ENCODE measurements at regions not wholly inside any gene's neighbourhood (a gene's known extent, or its start where the extent isn't known, plus 50 kb on each side); places are given as distances from the start of the nearest gene placed in this dataset.

DNA sequence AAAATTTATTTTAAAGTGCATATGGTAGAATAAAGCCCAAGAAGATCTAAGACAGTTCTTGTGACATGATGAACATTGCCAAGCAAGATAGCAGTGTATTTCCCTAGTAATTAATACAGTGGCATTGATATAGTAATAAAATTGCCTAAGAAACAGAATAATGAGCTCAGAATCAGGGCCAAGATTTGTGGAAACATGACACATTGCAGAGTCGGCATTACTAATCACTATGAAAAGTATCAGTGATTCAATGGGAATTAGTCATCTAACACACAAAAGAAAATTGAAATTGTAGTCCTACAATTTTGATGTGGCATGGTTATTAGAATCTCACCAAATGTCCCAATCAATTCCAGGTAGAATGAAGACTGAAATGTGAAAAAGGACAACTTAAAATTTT lies 243.0 kb upstream of the CYRIA start:
- TF ChIP-seq, protein P1, sequence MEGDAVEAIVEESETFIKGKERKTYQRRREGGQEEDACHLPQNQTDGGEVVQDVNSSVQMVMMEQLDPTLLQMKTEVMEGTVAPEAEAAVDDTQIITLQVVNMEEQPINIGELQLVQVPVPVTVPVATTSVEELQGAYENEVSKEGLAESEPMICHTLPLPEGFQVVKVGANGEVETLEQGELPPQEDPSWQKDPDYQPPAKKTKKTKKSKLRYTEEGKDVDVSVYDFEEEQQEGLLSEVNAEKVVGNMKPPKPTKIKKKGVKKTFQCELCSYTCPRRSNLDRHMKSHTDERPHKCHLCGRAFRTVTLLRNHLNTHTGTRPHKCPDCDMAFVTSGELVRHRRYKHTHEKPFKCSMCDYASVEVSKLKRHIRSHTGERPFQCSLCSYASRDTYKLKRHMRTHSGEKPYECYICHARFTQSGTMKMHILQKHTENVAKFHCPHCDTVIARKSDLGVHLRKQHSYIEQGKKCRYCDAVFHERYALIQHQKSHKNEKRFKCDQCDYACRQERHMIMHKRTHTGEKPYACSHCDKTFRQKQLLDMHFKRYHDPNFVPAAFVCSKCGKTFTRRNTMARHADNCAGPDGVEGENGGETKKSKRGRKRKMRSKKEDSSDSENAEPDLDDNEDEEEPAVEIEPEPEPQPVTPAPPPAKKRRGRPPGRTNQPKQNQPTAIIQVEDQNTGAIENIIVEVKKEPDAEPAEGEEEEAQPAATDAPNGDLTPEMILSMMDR (IDR thresholded peaks at IDR 0.05) = no peak
- no peak for TF ChIP-seq POLR2A (IDR thresholded peaks at IDR 0.05)
- TF ChIP-seq EP300 (IDR thresholded peaks at IDR 0.05) = no peak
